ENCODE measurements at regions not wholly inside any gene's neighbourhood (a gene's known extent, or its start where the extent isn't known, plus 50 kb on each side); places are given as distances from the start of the nearest gene placed in this dataset.
"Not testable (repeated sequence)": the region's sequence is repeated elsewhere in the genome, so short reads cannot be mapped to it uniquely, and the experiment has no call there.

GRCh38 chr4:157713342-157713741 lies 459.5 kb downstream of the GASK1B start:
- POLR2A ChIA-PET: no interaction called here
- CTCF ChIA-PET: no interaction called here

GRCh38 chr4:157706155-157706554 lies 466.7 kb downstream of the GASK1B start:
- POLR2A ChIA-PET: no interaction called here
- CTCF ChIA-PET: no interaction called here

- ChIA-PET CTCF (no interaction called here), POLR2A (no interaction called here)
These were observed 470.0 kb downstream of the GASK1B start for GRCh38 chr4:157702831-157703230.

DNA sequence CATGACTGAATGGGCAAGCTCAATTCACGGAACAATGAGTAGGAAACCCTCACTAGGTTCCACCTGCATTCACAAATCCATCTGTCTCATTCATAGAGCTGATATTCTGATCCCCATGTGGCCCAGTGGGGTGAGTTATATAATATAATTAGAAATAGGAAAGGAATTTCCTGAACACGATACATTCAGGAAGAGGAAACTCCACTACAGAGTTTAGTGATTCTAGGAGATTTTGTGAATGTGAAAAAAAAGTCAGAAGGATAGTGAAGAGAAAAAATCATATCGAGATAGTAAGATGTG lies 471.2 kb downstream of the GASK1B start:
- ChIA-PET POLR2A (no interaction called here), CTCF (no interaction called here)

DNA sequence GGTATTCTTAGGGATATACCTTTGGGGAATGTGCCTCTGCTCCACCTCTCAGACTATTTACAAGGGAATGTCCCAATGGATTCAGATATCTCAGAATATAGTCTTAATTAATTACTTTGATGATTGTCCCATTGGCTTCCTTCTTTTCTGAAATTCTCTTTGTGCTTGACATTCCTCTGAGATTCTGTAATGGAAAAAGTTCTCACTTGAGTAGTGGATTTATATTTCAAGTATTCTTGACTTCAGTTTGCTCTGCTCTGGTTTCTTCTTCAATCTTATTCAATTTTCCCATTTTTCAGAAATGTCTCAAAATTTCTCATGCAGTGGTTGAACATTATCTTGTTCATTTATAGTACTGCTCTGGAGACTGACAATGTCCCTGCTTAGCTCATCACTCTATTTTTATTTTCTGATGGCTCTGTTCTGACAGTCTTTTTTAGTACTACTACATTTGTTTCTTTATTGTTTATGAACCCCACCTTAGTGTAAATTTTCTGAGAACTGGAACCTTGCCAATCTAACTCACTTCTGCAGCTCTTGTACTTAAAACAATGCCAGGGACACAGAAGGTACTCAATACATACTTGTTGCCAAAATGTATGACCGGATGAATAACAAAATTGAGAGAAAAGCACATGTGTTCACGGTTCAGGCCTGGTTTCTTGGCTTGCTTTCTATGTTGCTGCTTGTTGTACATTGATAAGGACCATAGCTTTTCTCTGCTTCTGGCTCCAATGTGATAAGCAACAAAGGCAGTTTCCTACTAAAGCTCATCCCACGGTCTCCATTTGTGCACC lies 471.7 kb downstream of the GASK1B start:
- ChIA-PET POLR2A (no interaction called here), CTCF (no interaction called here)

- ChIA-PET POLR2A (no interaction called here), CTCF (no interaction called here)
These were observed 468.9 kb downstream of the GRIA2 start for GRCh38 chr4:157689476-157689875.

DNA sequence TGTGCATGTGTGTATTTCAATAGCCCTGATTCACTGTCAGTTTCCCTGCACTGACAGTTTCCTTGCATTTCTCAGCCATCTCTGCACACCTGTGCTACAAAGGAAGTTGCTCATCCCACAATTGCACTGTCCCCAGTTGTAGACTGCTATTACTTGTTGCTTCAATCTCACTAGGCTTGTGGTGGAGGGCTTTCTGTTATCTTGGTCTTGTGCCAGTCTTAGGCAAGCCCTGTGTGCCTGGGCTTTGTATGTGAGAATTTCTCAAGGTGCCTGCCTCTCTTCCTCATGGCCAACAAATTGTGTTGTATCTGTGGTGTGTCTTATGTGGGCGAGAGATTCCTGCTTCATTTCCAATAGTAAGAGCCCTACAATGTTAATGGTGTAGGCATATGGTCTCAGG lies 467.4 kb downstream of the GRIA2 start:
- POLR2A ChIA-PET: no interaction called here

DNA sequence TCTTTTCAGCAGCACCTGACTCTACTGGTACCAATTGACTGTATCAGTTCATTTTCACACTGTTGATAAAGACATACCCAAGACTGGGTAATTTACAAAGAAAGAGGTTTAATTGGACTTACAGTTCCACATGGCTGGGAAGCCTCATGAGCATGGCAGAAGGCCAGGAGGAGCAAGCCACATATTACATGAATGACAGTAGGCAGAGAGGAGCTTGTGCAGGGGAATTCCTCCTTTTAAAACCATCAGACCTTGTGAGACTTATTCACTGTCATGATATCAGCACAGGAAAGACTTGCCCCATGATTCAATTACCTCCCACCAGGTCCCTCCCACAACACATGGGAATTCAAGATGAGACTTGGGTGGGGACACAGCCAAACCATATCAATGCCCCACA lies 458.8 kb downstream of the GRIA2 start:
- CTCF ChIA-PET, POLR2A ChIA-PET: not testable (repeated sequence)

More for the DNA sequence above, 467.4 kb downstream of the GRIA2 start:
- CTCF ChIA-PET: no interaction called here

GRCh38 chr4:157678478-157678877 lies 457.9 kb downstream of the GRIA2 start:
- ChIA-PET POLR2A (no interaction called here), CTCF (no interaction called here)

DNA sequence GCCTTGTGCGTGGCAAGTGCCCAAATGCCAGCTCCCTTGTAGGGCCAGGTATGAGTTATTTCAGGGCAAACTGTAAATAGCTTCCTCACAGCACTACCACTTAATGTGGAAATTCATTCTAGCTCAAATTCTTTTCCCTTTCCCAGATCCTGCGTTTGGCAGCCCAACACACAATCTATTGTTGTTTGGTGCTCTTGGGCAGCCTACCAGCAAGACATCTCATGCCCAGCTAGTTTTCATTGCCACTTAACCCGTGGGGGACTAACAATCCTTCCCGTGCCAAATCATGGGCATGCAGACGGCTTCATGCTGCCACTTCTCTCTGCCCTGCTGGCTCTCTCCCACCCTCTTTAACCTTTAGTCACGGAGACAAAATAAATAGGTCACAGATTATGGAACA lies 454.2 kb downstream of the GRIA2 start:
- CTCF ChIA-PET: no interaction called here
- POLR2A ChIA-PET: no interaction called here

DNA sequence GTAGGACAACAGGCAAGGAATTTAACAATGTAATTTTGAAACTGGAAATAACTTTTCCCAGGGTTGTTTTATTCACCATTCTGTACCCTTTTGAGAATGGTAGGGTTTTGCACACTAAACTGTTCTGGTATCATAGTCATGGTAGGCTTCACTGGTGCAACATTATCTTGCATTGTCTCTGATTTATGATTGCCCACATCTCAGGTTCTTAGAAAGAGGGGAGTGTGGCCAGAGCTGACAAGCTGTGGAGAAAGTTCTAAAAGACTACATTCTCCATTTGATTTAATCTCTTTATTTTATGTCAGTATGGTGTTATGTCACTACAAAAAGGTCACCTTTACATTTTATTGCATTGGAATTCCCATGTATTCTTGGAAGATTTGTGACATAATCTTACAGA lies 447.3 kb downstream of the GRIA2 start:
- ChIA-PET POLR2A (no interaction called here), CTCF (no interaction called here)

- POLR2A ChIA-PET: no interaction called here
- CTCF ChIA-PET: no interaction called here
These were observed 444.2 kb downstream of the GRIA2 start for GRCh38 chr4:157664726-157665125.

- POLR2A ChIA-PET: no interaction called here
- CTCF ChIA-PET: no interaction called here
These were observed 434.7 kb downstream of the GRIA2 start for GRCh38 chr4:157655096-157655809.

- POLR2A ChIA-PET: no interaction called here
These were observed 422.7 kb downstream of the GRIA2 start for GRCh38 chr4:157643257-157643656.

DNA sequence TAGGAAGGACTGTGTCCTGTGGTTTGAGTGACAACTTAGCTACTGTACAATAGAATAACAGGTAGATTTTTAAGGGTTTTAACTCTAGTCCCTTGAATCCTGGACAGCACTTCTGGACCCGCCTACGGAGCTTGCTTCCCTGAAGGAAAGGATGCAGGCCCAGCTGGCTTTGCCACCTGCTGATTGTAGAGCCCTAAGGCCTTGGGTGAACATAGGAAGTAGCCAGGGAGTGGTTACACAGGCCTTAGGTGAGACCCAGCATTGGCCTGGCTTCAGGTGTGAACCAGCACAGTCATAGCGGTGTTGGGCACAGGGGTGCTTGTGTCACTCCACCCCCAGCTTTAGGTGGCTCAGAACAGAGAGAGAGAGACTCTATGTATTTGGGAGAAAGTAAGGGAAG lies 413.5 kb downstream of the GRIA2 start:
- ChIA-PET POLR2A (no interaction called here), CTCF (no interaction called here)

More at GRCh38 chr4:157643257-157643656, 422.7 kb downstream of the GRIA2 start:
- CTCF ChIA-PET: no interaction called here

DNA sequence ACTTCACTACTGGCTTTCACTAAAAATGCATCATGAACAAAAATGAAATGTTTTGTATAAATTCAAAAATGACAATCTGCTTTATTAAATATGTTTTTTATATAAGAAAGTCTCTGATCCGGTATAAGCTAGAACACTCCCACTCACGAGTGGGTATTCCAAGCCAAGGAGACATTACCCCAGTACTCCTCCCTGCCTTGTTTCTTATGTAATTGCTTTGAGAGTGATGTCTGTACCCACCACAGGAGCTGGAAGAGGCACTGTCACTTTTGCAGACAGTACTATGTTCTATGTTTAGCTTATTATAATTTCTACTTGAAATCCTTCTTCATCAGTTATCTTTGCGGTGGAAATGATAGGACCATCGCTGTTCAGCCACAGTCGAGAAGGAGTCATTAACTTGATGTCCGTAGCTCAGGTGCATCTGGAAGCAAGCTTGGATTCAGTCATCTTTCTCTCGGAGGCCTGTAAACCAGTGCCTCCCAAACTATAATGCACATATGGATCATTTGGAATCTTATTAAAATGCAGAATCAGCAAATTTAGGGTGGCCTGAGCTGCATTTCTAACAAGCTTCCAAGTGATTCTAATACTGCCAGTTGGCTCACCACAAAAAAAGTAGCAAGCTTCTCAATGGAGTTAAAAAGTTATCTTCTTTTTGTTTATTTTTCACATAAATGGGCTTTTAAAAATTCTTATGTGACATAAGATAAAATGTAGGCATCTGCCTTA lies 396.4 kb downstream of the GRIA2 start:
- ChIA-PET POLR2A (no interaction called here), CTCF (no interaction called here)

DNA sequence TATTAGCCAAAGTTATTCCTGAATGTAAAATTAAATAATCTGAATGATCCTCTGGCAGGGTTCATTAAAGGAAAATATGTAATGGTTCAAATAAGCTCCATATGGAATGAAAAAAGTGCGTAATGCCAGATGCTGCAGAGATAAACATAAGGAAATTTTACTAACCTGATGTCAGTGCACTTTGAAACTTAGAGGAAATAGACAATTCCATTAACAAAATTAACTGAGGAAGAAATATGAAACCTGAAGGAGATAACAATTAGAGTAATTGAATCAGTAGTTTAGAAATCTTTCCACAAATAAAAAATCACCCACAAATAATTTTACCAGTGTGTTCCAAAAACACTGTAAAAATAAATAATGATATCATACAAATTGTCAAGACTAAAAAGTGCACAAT lies 387.5 kb downstream of the GRIA2 start:
- POLR2A ChIA-PET: no interaction called here

GRCh38 chr4:157600583-157600982 lies 380.1 kb downstream of the GRIA2 start:
- ChIA-PET CTCF (no interaction called here), POLR2A (no interaction called here)

More for the DNA sequence above, 387.5 kb downstream of the GRIA2 start:
- CTCF ChIA-PET: no interaction called here

DNA sequence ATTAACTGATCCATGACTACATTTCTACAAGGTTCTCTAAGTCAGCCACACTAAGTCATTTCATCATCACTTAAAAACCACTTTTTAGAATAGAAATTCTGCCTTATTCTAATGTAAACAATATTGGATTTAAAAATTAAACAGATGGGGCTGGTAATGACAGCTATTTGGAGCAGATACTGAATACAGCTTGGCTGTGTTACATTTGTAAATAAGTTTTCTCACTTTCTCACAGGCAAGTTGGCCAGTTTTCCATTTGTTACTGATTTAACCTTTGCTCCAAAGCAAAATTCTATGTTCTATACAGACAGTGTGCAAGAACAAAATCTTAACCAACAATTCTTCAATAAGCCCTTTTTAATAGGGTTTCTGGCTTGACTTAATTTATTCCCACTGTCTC lies 370.7 kb downstream of the GRIA2 start:
- POLR2A ChIA-PET: no interaction called here
- CTCF ChIA-PET: no interaction called here

DNA sequence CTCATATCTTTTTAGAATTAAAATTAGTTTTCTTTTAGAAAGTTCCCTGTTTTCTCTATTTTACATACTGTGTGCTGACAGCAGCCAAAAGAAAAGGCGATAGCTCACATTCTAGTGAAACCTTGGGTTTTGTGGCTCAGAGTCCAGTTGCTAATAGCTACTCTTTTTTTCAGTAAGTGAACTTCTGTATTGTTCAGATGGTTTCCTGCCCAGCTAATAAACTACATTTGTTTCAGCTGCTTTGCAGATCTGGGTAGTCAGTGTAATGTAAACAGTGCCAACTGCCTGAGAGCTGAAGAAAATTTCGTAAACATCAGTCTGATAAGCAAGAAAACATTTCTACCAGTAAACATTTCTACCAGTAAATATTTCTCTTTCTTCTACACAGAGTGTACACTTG lies 370.2 kb downstream of the GRIA2 start:
- POLR2A ChIA-PET: no interaction called here
- CTCF ChIA-PET: no interaction called here

GRCh38 chr4:157587681-157588423 lies 367.3 kb downstream of the GRIA2 start:
- ChIA-PET POLR2A (no interaction called here), CTCF (no interaction called here)
